CD4-positive, alpha-beta memory T cell (primary cell): ENCODE measurements at regions not wholly inside any gene's neighbourhood (a gene's known extent, or its start where the extent isn't known, plus 50 kb on each side); places are given as distances from the start of the nearest gene placed in this dataset.

Experiments
- CTCF ChIA-PET: fragments of 350-600 bp; sonication (Branson Sonifier 250); formaldehyde crosslinking; loops from one replicate; lab custom pipeline; 2021; ENCODE audit warnings: inconsistent platforms; ENCODE audit not compliant: partially characterized antibody; lab: Charles Lee
- POLR2A ChIA-PET: fragments of 350-600 bp; sonication (Branson Sonifier 250); formaldehyde crosslinking; loops from one replicate; lab custom pipeline; 2021; ENCODE audit not compliant: partially characterized antibody; lab: Charles Lee
- DNase-seq, 5 donors: peaks; one replicate each; pipeline versions ENCODE4 v3.0.0 to v3.0.0-alpha.2; 2020 to 2022; ENCODE audit warnings: mixed read lengths in 1 of 5
- H3K27ac ChIP-seq: one replicate; pipeline ENCODE4 v1.7.0; 2013; ENCODE audit warnings: low read depth, low read length
- H3K27me3 ChIP-seq: 2 replicates; pipeline ENCODE4 v1.7.0; 2013; ENCODE audit warnings: mild to moderate bottlenecking, low read length, moderate library complexity; ENCODE audit not compliant: insufficient read depth
- H3K36me3 ChIP-seq: 2 replicates; pipeline ENCODE4 v1.7.0; 2013; ENCODE audit warnings: mild to moderate bottlenecking, low read length, moderate library complexity; ENCODE audit not compliant: insufficient read depth
- H3K4me1 ChIP-seq: 2 replicates; pipeline ENCODE4 v1.7.0; 2013; ENCODE audit warnings: mild to moderate bottlenecking, low read length, moderate library complexity; ENCODE audit not compliant: insufficient read depth
- H3K4me3 ChIP-seq, 2 donors: one replicate each; pipeline ENCODE4 v1.7.0; 2013; ENCODE audit warnings: low read length in 2 of 2, mild to moderate bottlenecking in 1 of 2
- H3K9me3 ChIP-seq, 2 donors: one replicate each; pipeline ENCODE4 v1.7.0; 2013; ENCODE audit warnings: low read length in 2 of 2, control low read depth in 1 of 2; ENCODE audit not compliant: control insufficient read depth in 1 of 2
- H3K27ac Mint-ChIP-seq, 7 donors: one replicate each; pipeline ENCODE4 v1.8.0; 2020 to 2021; ENCODE audit warnings: mixed read lengths in 7 of 7, mild to moderate bottlenecking in 6 of 7, inconsistent platforms in 3 of 7, moderate library complexity in 3 of 7
- H3K27me3 Mint-ChIP-seq, 2 donors: one replicate each; pipeline ENCODE4 v1.8.0; 2020 to 2021; ENCODE audit warnings: mixed read lengths in 2 of 2
- H3K36me3 Mint-ChIP-seq, 2 donors: one replicate each; pipeline ENCODE4 v1.8.0; 2020 to 2021; ENCODE audit warnings: mixed read lengths in 2 of 2, inconsistent platforms in 1 of 2, mild to moderate bottlenecking in 1 of 2
- H3K4me1 Mint-ChIP-seq, 4 donors: one replicate each; pipeline ENCODE4 v1.8.0; 2020 to 2021; ENCODE audit warnings: mixed read lengths in 4 of 4, mild to moderate bottlenecking in 1 of 4
- H3K4me3 Mint-ChIP-seq, 8 donors: one replicate each; pipeline ENCODE4 v1.8.0; 2020 to 2021; ENCODE audit warnings: mixed read lengths in 8 of 8, mild to moderate bottlenecking in 7 of 8, moderate library complexity in 6 of 8, inconsistent platforms in 3 of 8
- H3K9me3 Mint-ChIP-seq, 8 donors: one replicate each; pipeline ENCODE4 v1.8.0; 2020 to 2021; ENCODE audit warnings: mixed read lengths in 8 of 8, mild to moderate bottlenecking in 5 of 8, inconsistent platforms in 3 of 8, moderate library complexity in 1 of 8
- intact Hi-C: fragments of 100-400 bp; cut with micrococcal nuclease; formaldehyde crosslinking; loops from one replicate; pipeline ENCODE4 v1.15.1; 2023

GRCh38 chr5:79893976-79894375, 97.1 kb downstream of the MTX3 start:
- no peaks in the 10 kb centered on the region for H3K4me1 Mint-ChIP-seq
- Histone ChIP-seq H3K4me3 (no peak overlapping the region), H3K27me3 (peaks cover 8% of the 10 kb centered on the region), H3K4me1 (no peaks in the 10 kb centered on the region), H3K36me3 (no peaks in the 10 kb centered on the region), H3K9me3 (no peaks in the 10 kb centered on the region), H3K27ac (no peak overlapping the region)
- intact Hi-C loops: no loop called here
- ChIA-PET POLR2A (no interaction called here), CTCF (interaction anchor here (1.0 kb wide), 1 partner anchor 11 kb away, joined by 3 read pairs; no protein-coding TSS in a partner anchor)
- no peak overlapping the region for H3K27ac Mint-ChIP-seq
- peaks cover 0 to 2% (median 0%) of the 10 kb centered on the region in 8 donors for H3K9me3 Mint-ChIP-seq
- no peaks in the 10 kb centered on the region for H3K36me3 Mint-ChIP-seq
- DNase-seq: no peak
- H3K27me3 Mint-ChIP-seq: peaks cover 28 to 33% of the 10 kb centered on the region in 2 donors
- no peak overlapping the region for H3K4me3 Mint-ChIP-seq

GRCh38 chr5:79893485-79893884, 97.6 kb downstream of the MTX3 start:
- no peak overlapping the region for H3K27ac ChIP-seq
- no peaks in the 10 kb centered on the region for H3K4me1 ChIP-seq
- Mint-ChIP-seq H3K36me3 (no peaks in the 10 kb centered on the region), H3K9me3 (peaks cover 0 to 5% (median 2%) of the 10 kb centered on the region in 8 donors), H3K4me1 (no peaks in the 10 kb centered on the region), H3K4me3 (no peak overlapping the region), H3K27me3 (peaks cover 28 to 33% of the 10 kb centered on the region in 2 donors), H3K27ac (no peak overlapping the region)
- H3K4me3 ChIP-seq: no peak overlapping the region
- no peaks in the 10 kb centered on the region for H3K9me3 ChIP-seq
- POLR2A ChIA-PET: no interaction called here
- no peaks in the 10 kb centered on the region for H3K36me3 ChIP-seq
- CTCF ChIA-PET: interaction anchor here (1.0 kb wide), 1 partner anchor 10 kb away, joined by 3 read pairs; no protein-coding TSS in a partner anchor
- intact Hi-C loops: no loop called here
- no peak for DNase-seq
- H3K27me3 ChIP-seq: peaks cover 8% of the 10 kb centered on the region

- Mint-ChIP-seq H3K27me3 (peaks cover 25 to 26% of the 10 kb centered on the region in 2 donors), H3K4me3 (no peak overlapping the region), H3K4me1 (no peaks in the 10 kb centered on the region), H3K36me3 (peaks cover 3 to 5% of the 10 kb centered on the region in 2 donors), H3K27ac (no peak overlapping the region), H3K9me3 (peaks cover 2 to 17% (median 14%) of the 10 kb centered on the region in 8 donors)
- intact Hi-C loops: no loop called here
- no peak overlapping the region for H3K27ac ChIP-seq
- POLR2A ChIA-PET: no interaction called here
- H3K36me3 ChIP-seq: no peaks in the 10 kb centered on the region
- H3K27me3 ChIP-seq: peaks cover 4% of the 10 kb centered on the region
- CTCF ChIA-PET: interaction anchor here (1.1 kb wide), 1 partner anchor 10 kb away, joined by 3 read pairs; no protein-coding TSS in a partner anchor
- DNase-seq: no peak
- H3K4me1 ChIP-seq: no peaks in the 10 kb centered on the region
- no peak overlapping the region for H3K4me3 ChIP-seq
- H3K9me3 ChIP-seq: no peaks in the 10 kb centered on the region
Observed at GRCh38 chr5:79890930-79891249, 100.2 kb downstream of the MTX3 start.

GRCh38 chr5:79890119-79890929, 100.7 kb downstream of the MTX3 start:
- Histone ChIP-seq H3K4me1 (no peaks in the 10 kb centered on the region), H3K4me3 (no peak overlapping the region), H3K27ac (no peak overlapping the region), H3K27me3 (peaks cover 2% of the 10 kb centered on the region), H3K36me3 (no peaks in the 10 kb centered on the region), H3K9me3 (no peaks in the 10 kb centered on the region)
- ChIA-PET CTCF (interaction anchor here (1.1 kb wide), 1 partner anchor 9 kb away, joined by 3 read pairs; no protein-coding TSS in a partner anchor), POLR2A (no interaction called here)
- DNase-seq: no peak
- peaks cover 21 to 25% of the 10 kb centered on the region in 2 donors for H3K27me3 Mint-ChIP-seq
- peaks cover 2 to 17% (median 14%) of the 10 kb centered on the region in 8 donors for H3K9me3 Mint-ChIP-seq
- H3K4me1 Mint-ChIP-seq: no peaks in the 10 kb centered on the region
- intact Hi-C loops: no loop called here
- no peak overlapping the region for H3K27ac Mint-ChIP-seq
- no peak overlapping the region for H3K4me3 Mint-ChIP-seq
- peaks cover 3 to 5% of the 10 kb centered on the region in 2 donors for H3K36me3 Mint-ChIP-seq

- no peaks in the 10 kb centered on the region for H3K4me1 Mint-ChIP-seq
- Histone ChIP-seq H3K36me3 (no peaks in the 10 kb centered on the region), H3K27ac (no peak overlapping the region), H3K4me3 (no peak overlapping the region), H3K9me3 (no peaks in the 10 kb centered on the region), H3K27me3 (no peaks in the 10 kb centered on the region), H3K4me1 (no peaks in the 10 kb centered on the region)
- H3K36me3 Mint-ChIP-seq: peaks cover 3 to 5% of the 10 kb centered on the region in 2 donors
- no peak overlapping the region for H3K4me3 Mint-ChIP-seq
- intact Hi-C loops: no loop called here
- ChIA-PET CTCF (no interaction called here), POLR2A (no interaction called here)
- no peak overlapping the region for H3K27ac Mint-ChIP-seq
- peaks cover 12 to 17% of the 10 kb centered on the region in 2 donors for H3K27me3 Mint-ChIP-seq
- H3K9me3 Mint-ChIP-seq: peaks cover 0 to 17% (median 14%) of the 10 kb centered on the region in 8 donors
- no peak for DNase-seq
Observed at GRCh38 chr5:79888643-79889042, 102.4 kb downstream of the MTX3 start.

GRCh38 chr5:79886925-79887655, 104.0 kb downstream of the MTX3 start:
- H3K27ac Mint-ChIP-seq: no peak overlapping the region
- Histone ChIP-seq H3K4me3 (no peak overlapping the region), H3K27ac (no peak overlapping the region), H3K9me3 (no peaks in the 10 kb centered on the region), H3K36me3 (no peaks in the 10 kb centered on the region), H3K4me1 (no peaks in the 10 kb centered on the region), H3K27me3 (no peaks in the 10 kb centered on the region)
- POLR2A ChIA-PET: no interaction called here
- CTCF ChIA-PET: no interaction called here
- peaks cover 0 to 17% (median 14%) of the 10 kb centered on the region in 8 donors for H3K9me3 Mint-ChIP-seq
- no peaks in the 10 kb centered on the region for H3K4me1 Mint-ChIP-seq
- H3K36me3 Mint-ChIP-seq: peaks cover 3 to 5% of the 10 kb centered on the region in 2 donors
- H3K4me3 Mint-ChIP-seq: no peak overlapping the region
- H3K27me3 Mint-ChIP-seq: peaks cover 3 to 13% of the 10 kb centered on the region in 2 donors
- DNase-seq: no peak
- intact Hi-C loops: no loop called here

GRCh38 chr5:79886456-79886855, 104.6 kb downstream of the MTX3 start:
- H3K4me3 Mint-ChIP-seq: no peak overlapping the region
- H3K4me3 ChIP-seq: no peak overlapping the region
- no peaks in the 10 kb centered on the region for H3K4me1 ChIP-seq
- DNase-seq: no peak
- ChIA-PET CTCF (interaction anchor here (0.6 kb wide), 1 partner anchor 339 kb away, joined by 3 read pairs; no protein-coding TSS in a partner anchor), POLR2A (no interaction called here)
- no peak overlapping the region for H3K27ac ChIP-seq
- peaks cover 2 to 13% of the 10 kb centered on the region in 2 donors for H3K27me3 Mint-ChIP-seq
- H3K27me3 ChIP-seq: no peaks in the 10 kb centered on the region
- H3K9me3 Mint-ChIP-seq: peaks cover 0 to 17% (median 14%) of the 10 kb centered on the region in 8 donors
- intact Hi-C loops: no loop called here
- H3K27ac Mint-ChIP-seq: no peak overlapping the region
- no peaks in the 10 kb centered on the region for H3K36me3 ChIP-seq
- H3K4me1 Mint-ChIP-seq: no peaks in the 10 kb centered on the region
- no peaks in the 10 kb centered on the region for H3K9me3 ChIP-seq
- H3K36me3 Mint-ChIP-seq: peaks cover 3 to 5% of the 10 kb centered on the region in 2 donors
